Neural cell (in vitro differentiated cells): ENCODE measurements at regions not wholly inside any gene's neighbourhood (a gene's known extent, or its start where the extent isn't known, plus 50 kb on each side); places are given as distances from the start of the nearest gene placed in this dataset.

Experiments used
- H2AFZ ChIP-seq: fragments of 200-600, 300-800 bp; sonication (generic), shearing (Covaris generic); 2 replicates; pipeline ENCODE4 v1.6.0; 2014; ENCODE audit warnings: low read depth, mild to moderate bottlenecking, antibody characterized with exemption, low read length, moderate library complexity
- H3F3A ChIP-seq: fragments of 200-600 bp; shearing (Covaris generic); 2 replicates; pipeline ENCODE4 v1.6.1; 2016; ENCODE audit warnings: mild to moderate bottlenecking, moderate library complexity, mixed read lengths, antibody characterized with exemption, low read length; ENCODE audit not compliant: insufficient read depth, poor library complexity, severe bottlenecking
- H3K27ac ChIP-seq: fragments of 200-600, 300-800 bp; sonication (generic), shearing (Covaris generic); 2 replicates; pipeline ENCODE4 v1.5.1; 2014; ENCODE audit warnings: mild to moderate bottlenecking, low read length, moderate library complexity
- H3K27me3 ChIP-seq: fragments of 300-800, 200-600 bp; sonication (generic), shearing (Covaris generic); 2 replicates; pipeline ENCODE4 v1.6.0; 2014; ENCODE audit warnings: mild to moderate bottlenecking, low read depth, low read length, moderate library complexity; ENCODE audit not compliant: insufficient read depth
- H3K36me3 ChIP-seq: fragments of 300-800, 200-600 bp; sonication (generic), shearing (Covaris generic); 2 replicates; pipeline ENCODE4 v1.5.1; 2014; ENCODE audit warnings: mild to moderate bottlenecking, antibody characterized with exemption, low read length, moderate library complexity; ENCODE audit not compliant: insufficient read depth
- H3K4me2 ChIP-seq: fragments of 300-800, 200-600 bp; sonication (generic), shearing (Covaris generic); 2 replicates; pipeline ENCODE4 v1.6.0; 2014; ENCODE audit warnings: mild to moderate bottlenecking, low read length
- H3K4me3 ChIP-seq: fragments of 300-800, 200-600 bp; sonication (generic), shearing (Covaris generic); 2 replicates; pipeline ENCODE4 v1.5.1; 2014; ENCODE audit warnings: mild to moderate bottlenecking, low read length, moderate library complexity
- H3K79me2 ChIP-seq: fragments of 200-600 bp; shearing (Covaris generic); replicated peaks from 2 replicates; pipeline ENCODE4 v1.6.0; 2014; ENCODE audit warnings: mild to moderate bottlenecking, low read length, moderate library complexity; ENCODE audit not compliant: insufficient read depth
- H3K9ac ChIP-seq: fragments of 300-800, 200-600 bp; sonication (generic), shearing (Covaris generic); 2 replicates; pipeline ENCODE4 v1.6.1; 2016; ENCODE audit warnings: mild to moderate bottlenecking, low read length, mixed read lengths
- H3K9me2 ChIP-seq: fragments of 200-600 bp; shearing (Covaris generic); 2 replicates; pipeline ENCODE4 v1.6.1; 2016; ENCODE audit warnings: mild to moderate bottlenecking, low read length, mixed read lengths; ENCODE audit not compliant: insufficient read depth
- H3K9me3 ChIP-seq: fragments of 200-600, 300-800 bp; sonication (generic), shearing (Covaris generic); 2 replicates; pipeline ENCODE4 v1.6.1; 2016; ENCODE audit warnings: mild to moderate bottlenecking, mixed run types, low read length, moderate library complexity, mixed read lengths
- H4K20me1 ChIP-seq: fragments of 200-600 bp; shearing (Covaris generic); 2 replicates; pipeline ENCODE4 v1.6.1; 2016; ENCODE audit warnings: mild to moderate bottlenecking, mixed run types; ENCODE audit not compliant: insufficient read depth
- EP300 ChIP-seq: fragments of 450-650 bp; conservative IDR thresholded peaks from 2 replicates; pipeline ENCODE4 v1.6.1; 2014; ENCODE audit warnings: antibody characterized with exemption, mild to moderate bottlenecking, moderate library complexity; ENCODE audit not compliant: poor library complexity, severe bottlenecking
- EZH2 ChIP-seq: fragments of 200-600, 300-800 bp; shearing (Covaris generic), sonication (generic); IDR thresholded peaks from 2 replicates; pipeline ENCODE4 v1.6.1; 2014; ENCODE audit warnings: antibody characterized with exemption, low read length, borderline replicate concordance, mild to moderate bottlenecking; ENCODE audit not compliant: insufficient read depth, poor library complexity, severe bottlenecking
- MXI1 ChIP-seq: fragments of 450-650 bp; conservative IDR thresholded peaks from 2 replicates; pipeline ENCODE4 v1.6.1; 2014; ENCODE audit warnings: antibody characterized with exemption, mild to moderate bottlenecking; ENCODE audit not compliant: poor library complexity, severe bottlenecking
- POLR2AphosphoS5 ChIP-seq: IDR thresholded peaks from 2 replicates; pipeline ENCODE4 v1.6.1; 2012
- RAD21 ChIP-seq: fragments of 450-650 bp; conservative IDR thresholded peaks from 2 replicates; pipeline ENCODE4 v1.6.1; 2014; ENCODE audit warnings: antibody characterized with exemption, mild to moderate bottlenecking, moderate library complexity
- SMC3 ChIP-seq: fragments of 450-650 bp; conservative IDR thresholded peaks from 2 replicates; pipeline ENCODE4 v1.6.1; 2014; ENCODE audit warnings: antibody characterized with exemption, mild to moderate bottlenecking, moderate library complexity; ENCODE audit not compliant: poor library complexity
- TAF1 ChIP-seq: IDR thresholded peaks from 2 replicates; pipeline ENCODE4 v1.6.1; 2012; ENCODE audit warnings: low read depth
- TF ChIP-seq, protein P1 (sequence below): IDR thresholded peaks from 2 replicates; pipeline ENCODE4 v1.6.1; 2012; ENCODE audit warnings: borderline replicate concordance
- TF ChIP-seq, protein P2 (sequence below): fragments of 450-650 bp; IDR thresholded peaks from 2 replicates; pipeline ENCODE4 v1.5.1; 2014; ENCODE audit warnings: antibody characterized with exemption, mild to moderate bottlenecking, moderate library complexity; ENCODE audit not compliant: poor library complexity, severe bottlenecking

DNA sequence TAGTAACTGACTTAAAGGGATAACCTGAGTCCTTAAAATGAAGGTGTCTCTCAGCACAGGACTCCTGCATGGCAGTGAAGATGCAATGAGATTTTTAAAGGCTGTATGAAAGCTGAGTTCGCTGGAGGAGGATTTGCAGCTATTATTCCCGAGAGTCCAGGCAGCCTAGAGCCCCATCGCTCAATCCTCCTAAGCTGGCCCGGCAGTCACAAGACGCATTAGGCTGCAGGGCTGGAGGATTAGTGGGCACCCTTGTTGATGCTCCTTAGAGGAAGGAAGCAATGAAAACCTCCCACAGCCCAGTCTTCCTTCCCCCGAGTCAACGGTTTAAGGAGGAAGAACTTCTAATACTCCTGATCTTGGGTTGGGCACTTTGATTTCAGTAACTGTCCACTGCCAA is 239.5 kb downstream of the EFNB2 start:
- no peaks in the 10 kb centered on the region for H3K9me3 ChIP-seq
- H3F3A ChIP-seq, result no peaks in the 10 kb centered on the region
- TF ChIP-seq, protein P1, sequence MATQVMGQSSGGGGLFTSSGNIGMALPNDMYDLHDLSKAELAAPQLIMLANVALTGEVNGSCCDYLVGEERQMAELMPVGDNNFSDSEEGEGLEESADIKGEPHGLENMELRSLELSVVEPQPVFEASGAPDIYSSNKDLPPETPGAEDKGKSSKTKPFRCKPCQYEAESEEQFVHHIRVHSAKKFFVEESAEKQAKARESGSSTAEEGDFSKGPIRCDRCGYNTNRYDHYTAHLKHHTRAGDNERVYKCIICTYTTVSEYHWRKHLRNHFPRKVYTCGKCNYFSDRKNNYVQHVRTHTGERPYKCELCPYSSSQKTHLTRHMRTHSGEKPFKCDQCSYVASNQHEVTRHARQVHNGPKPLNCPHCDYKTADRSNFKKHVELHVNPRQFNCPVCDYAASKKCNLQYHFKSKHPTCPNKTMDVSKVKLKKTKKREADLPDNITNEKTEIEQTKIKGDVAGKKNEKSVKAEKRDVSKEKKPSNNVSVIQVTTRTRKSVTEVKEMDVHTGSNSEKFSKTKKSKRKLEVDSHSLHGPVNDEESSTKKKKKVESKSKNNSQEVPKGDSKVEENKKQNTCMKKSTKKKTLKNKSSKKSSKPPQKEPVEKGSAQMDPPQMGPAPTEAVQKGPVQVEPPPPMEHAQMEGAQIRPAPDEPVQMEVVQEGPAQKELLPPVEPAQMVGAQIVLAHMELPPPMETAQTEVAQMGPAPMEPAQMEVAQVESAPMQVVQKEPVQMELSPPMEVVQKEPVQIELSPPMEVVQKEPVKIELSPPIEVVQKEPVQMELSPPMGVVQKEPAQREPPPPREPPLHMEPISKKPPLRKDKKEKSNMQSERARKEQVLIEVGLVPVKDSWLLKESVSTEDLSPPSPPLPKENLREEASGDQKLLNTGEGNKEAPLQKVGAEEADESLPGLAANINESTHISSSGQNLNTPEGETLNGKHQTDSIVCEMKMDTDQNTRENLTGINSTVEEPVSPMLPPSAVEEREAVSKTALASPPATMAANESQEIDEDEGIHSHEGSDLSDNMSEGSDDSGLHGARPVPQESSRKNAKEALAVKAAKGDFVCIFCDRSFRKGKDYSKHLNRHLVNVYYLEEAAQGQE, result no peak
- TF ChIP-seq EZH2, result no peak
- TF ChIP-seq POLR2AphosphoS5, result no peak
- TF ChIP-seq, protein P2, sequence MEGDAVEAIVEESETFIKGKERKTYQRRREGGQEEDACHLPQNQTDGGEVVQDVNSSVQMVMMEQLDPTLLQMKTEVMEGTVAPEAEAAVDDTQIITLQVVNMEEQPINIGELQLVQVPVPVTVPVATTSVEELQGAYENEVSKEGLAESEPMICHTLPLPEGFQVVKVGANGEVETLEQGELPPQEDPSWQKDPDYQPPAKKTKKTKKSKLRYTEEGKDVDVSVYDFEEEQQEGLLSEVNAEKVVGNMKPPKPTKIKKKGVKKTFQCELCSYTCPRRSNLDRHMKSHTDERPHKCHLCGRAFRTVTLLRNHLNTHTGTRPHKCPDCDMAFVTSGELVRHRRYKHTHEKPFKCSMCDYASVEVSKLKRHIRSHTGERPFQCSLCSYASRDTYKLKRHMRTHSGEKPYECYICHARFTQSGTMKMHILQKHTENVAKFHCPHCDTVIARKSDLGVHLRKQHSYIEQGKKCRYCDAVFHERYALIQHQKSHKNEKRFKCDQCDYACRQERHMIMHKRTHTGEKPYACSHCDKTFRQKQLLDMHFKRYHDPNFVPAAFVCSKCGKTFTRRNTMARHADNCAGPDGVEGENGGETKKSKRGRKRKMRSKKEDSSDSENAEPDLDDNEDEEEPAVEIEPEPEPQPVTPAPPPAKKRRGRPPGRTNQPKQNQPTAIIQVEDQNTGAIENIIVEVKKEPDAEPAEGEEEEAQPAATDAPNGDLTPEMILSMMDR, result no peak
- no peak for TF ChIP-seq EP300
- no peak for TF ChIP-seq RAD21
- TF ChIP-seq MXI1, result no peak
- TF ChIP-seq TAF1, result no peak
- TF ChIP-seq SMC3, result no peak
- no peaks in the 10 kb centered on the region for H3K9me2 ChIP-seq
- no peak overlapping the region for H3K27ac ChIP-seq
- H3K9ac ChIP-seq, result no peak overlapping the region
- H2AFZ ChIP-seq, result no peak overlapping the region
- H3K4me3 ChIP-seq, result no peak overlapping the region
- no peaks in the 10 kb centered on the region for H3K36me3 ChIP-seq
- no peaks in the 10 kb centered on the region for H4K20me1 ChIP-seq
- H3K79me2 ChIP-seq, result no peaks in the 10 kb centered on the region
- no peak overlapping the region for H3K4me2 ChIP-seq
- H3K27me3 ChIP-seq, result no peaks in the 10 kb centered on the region

DNA sequence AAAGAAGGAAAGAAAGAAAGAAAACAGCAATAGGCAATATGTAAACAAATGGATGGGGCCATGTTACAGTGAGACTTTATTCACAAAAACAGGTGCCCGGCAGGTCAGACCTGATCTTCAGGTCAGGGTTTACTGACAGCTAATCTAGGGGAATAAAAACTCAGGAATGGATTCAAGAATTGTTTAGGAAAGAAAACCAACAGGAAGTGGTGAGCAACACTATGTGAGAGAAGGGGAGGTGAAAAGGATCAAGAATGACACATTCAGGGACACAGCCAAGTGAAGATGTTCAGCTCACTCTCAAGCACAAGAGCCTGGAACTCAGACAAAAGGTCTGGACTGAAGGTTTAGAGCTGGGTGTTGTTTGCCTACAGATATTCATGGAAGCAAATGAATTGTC is 244.5 kb downstream of the EFNB2 start:
- no peaks in the 10 kb centered on the region for H3K27me3 ChIP-seq
- no peaks in the 10 kb centered on the region for H3K9me3 ChIP-seq
- H3F3A ChIP-seq, result no peaks in the 10 kb centered on the region
- H3K9me2 ChIP-seq, result no peaks in the 10 kb centered on the region
- no peak overlapping the region for H3K9ac ChIP-seq
- H3K27ac ChIP-seq, result no peak overlapping the region
- H3K79me2 ChIP-seq, result no peaks in the 10 kb centered on the region
- H2AFZ ChIP-seq, result no peak overlapping the region
- H4K20me1 ChIP-seq, result no peaks in the 10 kb centered on the region
- no peaks in the 10 kb centered on the region for H3K36me3 ChIP-seq
- TF ChIP-seq POLR2AphosphoS5 (no peak), RAD21 (no peak), EZH2 (no peak), MXI1 (no peak), SMC3 (no peak)
- TF ChIP-seq, protein P2, result no peak
- H3K4me2 ChIP-seq, result no peak overlapping the region
- no peak overlapping the region for H3K4me3 ChIP-seq
